HepG2 (cell line): ENCODE measurements at regions not wholly inside any gene's neighbourhood (a gene's known extent, or its start where the extent isn't known, plus 50 kb on each side); places are given as distances from the start of the nearest gene placed in this dataset.
A peak's percentile ranks its signal among the peaks of the same experiment; 100 is the strongest.

ENCODE experiments used
- HNF1A ChIP-seq, 2 experiments: sonication (generic) in 1 of 2; formaldehyde crosslinking in 1 of 2; IDR thresholded peaks; 2 replicates each; pipeline versions ENCODE4 v1.4.0 to v1.6.1; 2016 to 2020; ENCODE audit warnings: borderline replicate concordance in 1 of 2, low read depth in 1 of 2, mild to moderate bottlenecking in 1 of 2, missing genetic modification reagents in 1 of 2
- ZBTB33 ChIP-seq: sonication (generic); formaldehyde crosslinking; IDR thresholded peaks from 2 replicates; pipeline ENCODE4 v1.4.0; 2020; ENCODE audit warnings: missing genetic modification reagents
- ZNF788 ChIP-seq: sonication (generic); formaldehyde crosslinking; IDR thresholded peaks from 2 replicates; pipeline ENCODE4 v1.5.0; 2020; ENCODE audit warnings: mild to moderate bottlenecking, missing genetic modification reagents, borderline replicate concordance
- TF ChIP-seq, protein P1 (sequence below): sonication (generic); formaldehyde crosslinking; IDR thresholded peaks from 2 replicates; pipeline ENCODE4 v1.5.0; 2020; ENCODE audit warnings: missing genetic modification reagents, mild to moderate bottlenecking, borderline replicate concordance
- TF ChIP-seq, protein P2 (sequence below): sonication (generic); formaldehyde crosslinking; IDR thresholded peaks from 2 replicates; pipeline ENCODE4 v1.4.0; 2020; ENCODE audit warnings: low read depth, mild to moderate bottlenecking, missing genetic modification reagents
- TF ChIP-seq, protein P3 (sequence below): sonication (generic); formaldehyde crosslinking; IDR thresholded peaks from 2 replicates; pipeline ENCODE4 v1.5.1; 2020; ENCODE audit warnings: mild to moderate bottlenecking, missing genetic modification reagents, moderate library complexity
- TF ChIP-seq, protein P4 (sequence below): sonication (generic); formaldehyde crosslinking; IDR thresholded peaks from 2 replicates; pipeline ENCODE4 v1.4.0; 2020; ENCODE audit warnings: missing genetic modification reagents, mild to moderate bottlenecking, borderline replicate concordance

GRCh38 chr10:78442836-78443550 is 409.3 kb downstream of the RPS24 start (continued):
- no peak for TF ChIP-seq HNF1A (IDR thresholded peaks at IDR 0.05; ENCODE audit: low read depth)
- TF ChIP-seq HNF1A (CRISPR knock-in tag; IDR thresholded peaks at IDR 0.05; ENCODE audit: borderline replicate concordance), result 0 out of 2 replicates have a peak, but pooled peaks have one; percentile 23
- TF ChIP-seq, protein P1, sequence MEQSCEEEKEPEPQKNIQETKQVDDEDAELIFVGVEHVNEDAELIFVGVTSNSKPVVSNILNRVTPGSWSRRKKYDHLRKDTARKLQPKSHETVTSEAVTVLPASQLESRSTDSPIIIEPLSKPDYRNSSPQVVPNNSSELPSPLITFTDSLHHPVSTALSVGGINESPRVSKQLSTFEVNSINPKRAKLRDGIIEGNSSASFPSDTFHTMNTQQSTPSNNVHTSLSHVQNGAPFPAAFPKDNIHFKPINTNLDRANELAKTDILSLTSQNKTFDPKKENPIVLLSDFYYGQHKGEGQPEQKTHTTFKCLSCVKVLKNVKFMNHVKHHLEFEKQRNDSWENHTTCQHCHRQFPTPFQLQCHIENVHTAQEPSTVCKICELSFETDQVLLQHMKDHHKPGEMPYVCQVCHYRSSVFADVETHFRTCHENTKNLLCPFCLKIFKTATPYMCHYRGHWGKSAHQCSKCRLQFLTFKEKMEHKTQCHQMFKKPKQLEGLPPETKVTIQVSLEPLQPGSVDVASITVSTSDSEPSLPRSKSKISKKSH (CRISPR knock-in tag), result peak; percentile 33; the same call in 1 of the 2 replicates
- TF ChIP-seq, protein P2, sequence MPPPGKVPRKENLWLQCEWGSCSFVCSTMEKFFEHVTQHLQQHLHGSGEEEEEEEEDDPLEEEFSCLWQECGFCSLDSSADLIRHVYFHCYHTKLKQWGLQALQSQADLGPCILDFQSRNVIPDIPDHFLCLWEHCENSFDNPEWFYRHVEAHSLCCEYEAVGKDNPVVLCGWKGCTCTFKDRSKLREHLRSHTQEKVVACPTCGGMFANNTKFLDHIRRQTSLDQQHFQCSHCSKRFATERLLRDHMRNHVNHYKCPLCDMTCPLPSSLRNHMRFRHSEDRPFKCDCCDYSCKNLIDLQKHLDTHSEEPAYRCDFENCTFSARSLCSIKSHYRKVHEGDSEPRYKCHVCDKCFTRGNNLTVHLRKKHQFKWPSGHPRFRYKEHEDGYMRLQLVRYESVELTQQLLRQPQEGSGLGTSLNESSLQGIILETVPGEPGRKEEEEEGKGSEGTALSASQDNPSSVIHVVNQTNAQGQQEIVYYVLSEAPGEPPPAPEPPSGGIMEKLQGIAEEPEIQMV (CRISPR knock-in tag), result 0 out of 2 replicates have a peak, but pooled peaks have one; percentile 23
- TF ChIP-seq ZBTB33 (CRISPR knock-in tag), result peak; percentile 70
- TF ChIP-seq, protein P3, sequence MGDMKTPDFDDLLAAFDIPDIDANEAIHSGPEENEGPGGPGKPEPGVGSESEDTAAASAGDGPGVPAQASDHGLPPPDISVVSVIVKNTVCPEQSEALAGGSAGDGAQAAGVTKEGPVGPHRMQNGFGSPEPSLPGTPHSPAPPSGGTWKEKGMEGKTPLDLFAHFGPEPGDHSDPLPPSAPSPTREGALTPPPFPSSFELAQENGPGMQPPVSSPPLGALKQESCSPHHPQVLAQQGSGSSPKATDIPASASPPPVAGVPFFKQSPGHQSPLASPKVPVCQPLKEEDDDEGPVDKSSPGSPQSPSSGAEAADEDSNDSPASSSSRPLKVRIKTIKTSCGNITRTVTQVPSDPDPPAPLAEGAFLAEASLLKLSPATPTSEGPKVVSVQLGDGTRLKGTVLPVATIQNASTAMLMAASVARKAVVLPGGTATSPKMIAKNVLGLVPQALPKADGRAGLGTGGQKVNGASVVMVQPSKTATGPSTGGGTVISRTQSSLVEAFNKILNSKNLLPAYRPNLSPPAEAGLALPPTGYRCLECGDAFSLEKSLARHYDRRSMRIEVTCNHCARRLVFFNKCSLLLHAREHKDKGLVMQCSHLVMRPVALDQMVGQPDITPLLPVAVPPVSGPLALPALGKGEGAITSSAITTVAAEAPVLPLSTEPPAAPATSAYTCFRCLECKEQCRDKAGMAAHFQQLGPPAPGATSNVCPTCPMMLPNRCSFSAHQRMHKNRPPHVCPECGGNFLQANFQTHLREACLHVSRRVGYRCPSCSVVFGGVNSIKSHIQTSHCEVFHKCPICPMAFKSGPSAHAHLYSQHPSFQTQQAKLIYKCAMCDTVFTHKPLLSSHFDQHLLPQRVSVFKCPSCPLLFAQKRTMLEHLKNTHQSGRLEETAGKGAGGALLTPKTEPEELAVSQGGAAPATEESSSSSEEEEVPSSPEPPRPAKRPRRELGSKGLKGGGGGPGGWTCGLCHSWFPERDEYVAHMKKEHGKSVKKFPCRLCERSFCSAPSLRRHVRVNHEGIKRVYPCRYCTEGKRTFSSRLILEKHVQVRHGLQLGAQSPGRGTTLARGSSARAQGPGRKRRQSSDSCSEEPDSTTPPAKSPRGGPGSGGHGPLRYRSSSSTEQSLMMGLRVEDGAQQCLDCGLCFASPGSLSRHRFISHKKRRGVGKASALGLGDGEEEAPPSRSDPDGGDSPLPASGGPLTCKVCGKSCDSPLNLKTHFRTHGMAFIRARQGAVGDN (CRISPR knock-in tag), result peak; percentile 51
- TF ChIP-seq, protein P4, sequence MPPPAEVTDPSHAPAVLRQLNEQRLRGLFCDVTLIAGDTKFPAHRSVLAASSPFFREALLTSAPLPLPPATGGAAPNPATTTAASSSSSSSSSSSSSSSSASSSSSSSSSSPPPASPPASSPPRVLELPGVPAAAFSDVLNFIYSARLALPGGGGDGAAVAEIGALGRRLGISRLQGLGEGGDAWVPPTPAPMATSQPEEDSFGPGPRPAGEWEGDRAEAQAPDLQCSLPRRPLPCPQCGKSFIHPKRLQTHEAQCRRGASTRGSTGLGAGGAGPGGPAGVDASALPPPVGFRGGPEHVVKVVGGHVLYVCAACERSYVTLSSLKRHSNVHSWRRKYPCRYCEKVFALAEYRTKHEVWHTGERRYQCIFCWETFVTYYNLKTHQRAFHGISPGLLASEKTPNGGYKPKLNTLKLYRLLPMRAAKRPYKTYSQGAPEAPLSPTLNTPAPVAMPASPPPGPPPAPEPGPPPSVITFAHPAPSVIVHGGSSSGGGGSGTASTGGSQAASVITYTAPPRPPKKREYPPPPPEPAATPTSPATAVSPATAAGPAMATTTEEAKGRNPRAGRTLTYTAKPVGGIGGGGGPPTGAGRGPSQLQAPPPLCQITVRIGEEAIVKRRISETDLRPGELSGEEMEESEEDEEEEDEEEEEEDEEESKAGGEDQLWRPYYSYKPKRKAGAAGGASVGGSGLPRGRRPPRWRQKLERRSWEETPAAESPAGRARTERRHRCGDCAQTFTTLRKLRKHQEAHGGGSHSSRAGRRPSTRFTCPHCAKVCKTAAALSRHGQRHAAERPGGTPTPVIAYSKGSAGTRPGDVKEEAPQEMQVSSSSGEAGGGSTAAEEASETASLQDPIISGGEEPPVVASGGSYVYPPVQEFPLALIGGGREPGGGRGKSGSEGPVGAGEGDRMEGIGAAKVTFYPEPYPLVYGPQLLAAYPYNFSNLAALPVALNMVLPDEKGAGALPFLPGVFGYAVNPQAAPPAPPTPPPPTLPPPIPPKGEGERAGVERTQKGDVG (CRISPR knock-in tag), result peak; percentile 38; the same call in 1 of the 2 replicates
- TF ChIP-seq ZNF788, result peak; percentile 5; the same call in 1 of the 2 replicates
